Adrenal gland (tissue), 5 donors: ENCODE measurements at regions not wholly inside any gene's neighbourhood (a gene's known extent, or its start where the extent isn't known, plus 50 kb on each side); places are given as distances from the start of the nearest gene placed in this dataset.

Experiments
- POLR2A ChIP-seq, 2 donors: fragments of 450-650 bp; IDR thresholded peaks; one replicate each; pipeline ENCODE4 v1.6.1; 2017; ENCODE audit warnings: antibody characterized with exemption in 2 of 2, mild to moderate bottlenecking in 2 of 2, moderate library complexity in 1 of 2
- TF ChIP-seq, protein P1 (sequence below), 6 experiments: fragments of 450-650 bp in 4 of 6; fragments of 200-600 bp in 2 of 6; sonication (generic) in 1 of 6; IDR thresholded peaks; 1 replicate in 5 of 6; 2 replicates in 1 of 6; pipeline versions ENCODE4 v1.5.1 to v1.8.0; 2016 to 2021; ENCODE audit warnings: antibody characterized with exemption in 6 of 6, mild to moderate bottlenecking in 2 of 6, moderate library complexity in 1 of 6
- donor health status: DM: no; HTN: no; CAD: no.

DNA sequence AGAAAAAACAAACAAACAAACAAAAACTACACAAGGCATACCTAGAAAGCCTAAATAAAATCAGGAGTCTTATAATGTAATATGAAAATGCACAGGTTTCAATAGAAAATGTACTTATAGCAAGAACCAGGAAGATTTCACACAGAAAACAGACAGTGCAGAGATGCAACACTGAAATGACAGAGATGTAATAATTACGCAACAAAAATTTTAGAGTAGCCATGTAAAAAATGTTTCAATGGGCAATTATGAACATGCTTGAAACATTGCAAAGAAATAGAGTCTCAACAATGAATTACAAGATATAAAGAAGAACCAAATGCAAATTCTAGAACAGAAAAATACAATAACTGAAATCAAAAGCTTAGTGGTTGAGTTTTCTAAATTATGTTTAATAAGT, 405.9 kb downstream of the PLK2 start:
- TF ChIP-seq, protein P1, sequence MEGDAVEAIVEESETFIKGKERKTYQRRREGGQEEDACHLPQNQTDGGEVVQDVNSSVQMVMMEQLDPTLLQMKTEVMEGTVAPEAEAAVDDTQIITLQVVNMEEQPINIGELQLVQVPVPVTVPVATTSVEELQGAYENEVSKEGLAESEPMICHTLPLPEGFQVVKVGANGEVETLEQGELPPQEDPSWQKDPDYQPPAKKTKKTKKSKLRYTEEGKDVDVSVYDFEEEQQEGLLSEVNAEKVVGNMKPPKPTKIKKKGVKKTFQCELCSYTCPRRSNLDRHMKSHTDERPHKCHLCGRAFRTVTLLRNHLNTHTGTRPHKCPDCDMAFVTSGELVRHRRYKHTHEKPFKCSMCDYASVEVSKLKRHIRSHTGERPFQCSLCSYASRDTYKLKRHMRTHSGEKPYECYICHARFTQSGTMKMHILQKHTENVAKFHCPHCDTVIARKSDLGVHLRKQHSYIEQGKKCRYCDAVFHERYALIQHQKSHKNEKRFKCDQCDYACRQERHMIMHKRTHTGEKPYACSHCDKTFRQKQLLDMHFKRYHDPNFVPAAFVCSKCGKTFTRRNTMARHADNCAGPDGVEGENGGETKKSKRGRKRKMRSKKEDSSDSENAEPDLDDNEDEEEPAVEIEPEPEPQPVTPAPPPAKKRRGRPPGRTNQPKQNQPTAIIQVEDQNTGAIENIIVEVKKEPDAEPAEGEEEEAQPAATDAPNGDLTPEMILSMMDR (IDR thresholded peaks at IDR 0.05) = no peak
- TF ChIP-seq POLR2A (IDR thresholded peaks at IDR 0.05) = no peak
